Panc1 (cell line): ENCODE measurements at regions not wholly inside any gene's neighbourhood (a gene's known extent, or its start where the extent isn't known, plus 50 kb on each side); places are given as distances from the start of the nearest gene placed in this dataset.

Source experiments
- ATAC-seq: fragments of 200-7000 bp; cut with Tn5 transposase; 2 replicates; pipeline ENCODE4 v1.9.1; 2020; ENCODE audit warnings: mild to moderate bottlenecking, moderate library complexity
- BruUV-seq: library from RNA; stranded (reverse); fragments of 400-500 nt; replicated peaks from 2 replicates; lab custom pipeline; 2021; lab: Mats Ljungman, UMichigan
- CTCF ChIA-PET: fragments of 300-600 bp; sonication (Branson Sonifier 250); formaldehyde crosslinking; loops from one replicate; lab custom pipeline; 2022; ENCODE audit warnings: antibody characterized with exemption; lab: Charles Lee
- POLR2A ChIA-PET: fragments of 300-600 bp; sonication (Branson Sonifier 250); formaldehyde crosslinking; loops from one replicate; lab custom pipeline; 2022; ENCODE audit warnings: antibody characterized with exemption; lab: Charles Lee
- DNase-seq: peaks from one replicate; pipeline ENCODE4 v3.0.0-alpha.2; 2010; ENCODE audit warnings: low read depth, low spot score
- H3K27ac ChIP-seq: 2 replicates; pipeline ENCODE4 v1.5.1; 2011; ENCODE audit warnings: mild to moderate bottlenecking, low read length, inconsistent platforms
- H3K27me3 ChIP-seq: fragments of 200-500 bp; sonication (Bioruptor generic); 2 replicates; pipeline ENCODE4 v1.6.0; 2014; ENCODE audit warnings: low read length, inconsistent platforms; ENCODE audit not compliant: control insufficient read depth, insufficient read depth
- H3K36me3 ChIP-seq: fragments of 200-500 bp; sonication (Bioruptor generic); 2 replicates; pipeline ENCODE4 v1.5.1; 2014; ENCODE audit warnings: inconsistent platforms, mild to moderate bottlenecking, low read length, moderate library complexity; ENCODE audit not compliant: control insufficient read depth, insufficient read depth
- H3K4me1 ChIP-seq: 2 replicates; pipeline ENCODE4 v1.5.1; 2011; ENCODE audit warnings: inconsistent platforms, mild to moderate bottlenecking, low read length, moderate library complexity; ENCODE audit not compliant: control insufficient read depth, insufficient read depth
- H3K4me3 ChIP-seq, 2 experiments: 2 replicates each; pipeline ENCODE4 v1.5.1; 2011 to 2012; ENCODE audit warnings: low read depth in 2 of 2, low read length in 2 of 2, mild to moderate bottlenecking in 2 of 2, inconsistent platforms in 1 of 2, moderate library complexity in 1 of 2
- H3K9me3 ChIP-seq: fragments of 200-500 bp; sonication (Bioruptor generic); 2 replicates; pipeline ENCODE4 v1.5.1; 2014; ENCODE audit warnings: low read depth, mild to moderate bottlenecking, inconsistent platforms, low read length, moderate library complexity; ENCODE audit not compliant: control insufficient read depth, insufficient read depth
- CTCF ChIP-seq: fragments of 450-650 bp; IDR thresholded peaks from 2 replicates; pipeline ENCODE4 v1.5.1; 2017; ENCODE audit warnings: mild to moderate bottlenecking
- POLR2AphosphoS5 ChIP-seq: IDR thresholded peaks from 2 replicates; pipeline ENCODE4 v1.6.1; 2012; ENCODE audit warnings: mild to moderate bottlenecking, low read depth, low read length, moderate library complexity
- REST ChIP-seq, 2 experiments: IDR thresholded peaks; 2 replicates each; pipeline ENCODE4 v1.6.1; 2011 to 2012; ENCODE audit warnings: low read depth in 2 of 2, control low read depth in 1 of 2, low read length in 1 of 2, mild to moderate bottlenecking in 1 of 2, moderate library complexity in 1 of 2; ENCODE audit not compliant: insufficient read depth in 1 of 2
- SIN3A ChIP-seq: IDR thresholded peaks from 2 replicates; pipeline ENCODE4 v1.6.1; 2012; ENCODE audit warnings: low read depth, mild to moderate bottlenecking, low read length, moderate library complexity, borderline replicate concordance; ENCODE audit not compliant: insufficient read depth
- TCF7L2 ChIP-seq: IDR thresholded peaks from 2 replicates; pipeline ENCODE4 v1.6.1; 2011; ENCODE audit warnings: mild to moderate bottlenecking, low read depth, low read length, inconsistent platforms
- in situ Hi-C: cut with HindIII; loops from 2 replicates; pipeline ENCODE4 v1.10.0; 2016; ENCODE audit warnings: low sequenced_read_pairs, low pct_unique_long_range_greater_than_20kb
- intact Hi-C: fragments of 100-400 bp; cut with micrococcal nuclease; formaldehyde crosslinking; loops from one replicate; pipeline ENCODE4 v1.10.0; 2022; ENCODE audit not compliant: unreplicated experiment

- Histone ChIP-seq H3K36me3 (no peaks in the 10 kb centered on the region), H3K27me3 (no peaks in the 10 kb centered on the region), H3K27ac (no peak overlapping the region), H3K4me1 (no peaks in the 10 kb centered on the region), H3K4me3 (no peak overlapping the region), H3K9me3 (no peaks in the 10 kb centered on the region)
- ATAC-seq, result no peak
- no peak for TF ChIP-seq CTCF
- BruUV-seq, result no TSS peak
- ChIA-PET CTCF (no interaction called here), POLR2A (no interaction called here)
- DNase-seq, result no peak
- intact Hi-C loops, result no loop called here
- in situ Hi-C loops, result no loop called here
These were observed 631.8 kb upstream of the RAB6C start for GRCh38 chr2:129347486-129348217.

- BruUV-seq, result no TSS peak
- CTCF ChIA-PET, result no interaction called here
- intact Hi-C loops (no loop called here), in situ Hi-C loops (no loop called here)
- no peak overlapping the region for H3K27ac ChIP-seq
- H3K27me3 ChIP-seq, result no peaks in the 10 kb centered on the region
- no peak overlapping the region for H3K4me3 ChIP-seq
- H3K36me3 ChIP-seq, result no peaks in the 10 kb centered on the region
- POLR2A ChIA-PET, result no interaction called here
- DNase-seq (no peak), ATAC-seq (no peak)
- no peaks in the 10 kb centered on the region for H3K9me3 ChIP-seq
- no peak for TF ChIP-seq TCF7L2
- no peak for TF ChIP-seq REST (IDR thresholded peaks at IDR 0.05; ENCODE audit: insufficient read depth in 1 of 2, low read depth in 2 of 2, low read length in 1 of 2)
- TF ChIP-seq SIN3A, result no peak
- TF ChIP-seq POLR2AphosphoS5, result no peak
- TF ChIP-seq CTCF, result no peak
- H3K4me1 ChIP-seq, result no peaks in the 10 kb centered on the region
These were observed 624.8 kb upstream of the RAB6C start for GRCh38 chr2:129354631-129355030.
